GM19043 (cell line): ENCODE measurements at regions not wholly inside any gene's neighbourhood (a gene's known extent, or its start where the extent isn't known, plus 50 kb on each side); places are given as distances from the start of the nearest gene placed in this dataset.
"Not testable (repeated sequence)": the region's sequence is repeated elsewhere in the genome, so short reads cannot be mapped to it uniquely, and the experiment has no call there.

Experiments used
- ATAC-seq: cut with Tn5 transposase; IDR thresholded peaks from one replicate; pipeline ENCODE4 v1.9.1; 2021; ENCODE audit warnings: low read depth; ENCODE audit not compliant: unreplicated experiment

GRCh38 chrX:140447150-140447549 is 57.7 kb downstream of the SOX3 start:
- ATAC-seq, result no peak

GRCh38 chrX:140440876-140441275 is 64.0 kb downstream of the SOX3 start:
- ATAC-seq, result no peak

GRCh38 chrX:140439476-140439875 is 65.4 kb downstream of the SOX3 start:
- ATAC-seq, result no peak

GRCh38 chrX:140434347-140434746 is 70.5 kb downstream of the SOX3 start:
- ATAC-seq, result no peak

- no peak for ATAC-seq
Measured at GRCh38 chrX:140433582-140433981, 71.3 kb downstream of the SOX3 start.

- no peak for ATAC-seq
Measured at GRCh38 chrX:140432346-140433175, 72.3 kb downstream of the SOX3 start.

GRCh38 chrX:140431521-140431920 is 73.3 kb downstream of the SOX3 start:
- ATAC-seq, result no peak

- no peak for ATAC-seq
Measured at GRCh38 chrX:140425712-140426395, 79.0 kb downstream of the SOX3 start.

- ATAC-seq, result no peak
Measured at GRCh38 chrX:140422501-140422900, 82.4 kb downstream of the SOX3 start.

GRCh38 chrX:140402131-140402530 is 102.7 kb downstream of the SOX3 start:
- not testable (repeated sequence) for ATAC-seq

GRCh38 chrX:140396326-140396725 is 108.5 kb downstream of the SOX3 start:
- not testable (repeated sequence) for ATAC-seq

- no peak for ATAC-seq
Measured at GRCh38 chrX:140393507-140393906, 111.4 kb downstream of the SOX3 start.

GRCh38 chrX:140391313-140391712 is 113.6 kb downstream of the SOX3 start:
- ATAC-seq, result no peak

GRCh38 chrX:140389331-140389730 is 115.5 kb downstream of the SOX3 start:
- ATAC-seq, result no peak

GRCh38 chrX:140362861-140363260 is 142.0 kb downstream of the SOX3 start:
- ATAC-seq, result no peak

- no peak for ATAC-seq
Measured at GRCh38 chrX:140360924-140361323, 143.9 kb downstream of the SOX3 start.

- ATAC-seq, result no peak
Measured at GRCh38 chrX:140360284-140360683, 144.6 kb downstream of the SOX3 start.

GRCh38 chrX:140355922-140356321 is 148.9 kb downstream of the SOX3 start:
- no peak for ATAC-seq

GRCh38 chrX:140355429-140355828 is 149.4 kb downstream of the SOX3 start:
- ATAC-seq, result no peak

GRCh38 chrX:140354431-140355120 is 150.3 kb downstream of the SOX3 start:
- no peak for ATAC-seq

- no peak for ATAC-seq
Measured at GRCh38 chrX:140346729-140347128, 158.1 kb downstream of the SOX3 start.
